Keratinocyte (primary cell): ENCODE measurements at regions not wholly inside any gene's neighbourhood (a gene's known extent, or its start where the extent isn't known, plus 50 kb on each side); places are given as distances from the start of the nearest gene placed in this dataset.
"Not testable (repeated sequence)": the region's sequence is repeated elsewhere in the genome, so short reads cannot be mapped to it uniquely, and the experiment has no call there.

ENCODE experiments used
- EZH2 ChIP-seq: IDR thresholded peaks from one replicate; pipeline ENCODE4 v1.6.1; 2012; ENCODE audit warnings: inconsistent platforms, mild to moderate bottlenecking, low read length, moderate library complexity
- TF ChIP-seq, protein P1 (sequence below), 3 experiments: IDR thresholded peaks in 1 of 3; conservative IDR thresholded peaks in 1 of 3; optimal IDR thresholded peaks in 1 of 3; 2 replicates in 2 of 3; 3 replicates in 1 of 3; pipeline versions ENCODE3 to v1.5.1; 2011; ENCODE audit warnings: low read length in 3 of 3, mild to moderate bottlenecking in 3 of 3, moderate library complexity in 2 of 3, control low read depth in 1 of 3, inconsistent platforms in 1 of 3; ENCODE audit not compliant: insufficient read depth in 2 of 3; ENCODE audit errors: extremely low read depth in 1 of 3

DNA sequence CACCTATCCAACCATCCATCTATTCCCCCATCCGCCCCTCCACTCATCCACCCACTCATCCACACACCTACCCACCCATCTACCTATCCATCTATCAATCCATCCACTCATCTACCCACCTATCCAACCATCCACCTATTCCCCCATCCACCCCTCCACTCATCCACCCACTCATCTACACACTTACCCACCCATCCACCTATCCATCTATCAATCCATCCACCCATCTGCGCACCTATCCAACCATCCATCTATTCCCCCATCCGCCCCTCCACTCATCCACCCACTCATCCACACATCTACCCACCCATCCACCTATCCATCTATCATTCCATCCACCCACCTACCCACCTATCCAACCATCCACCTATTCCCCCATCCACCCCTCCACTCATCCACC lies 81.4 kb upstream of the PITRM1 start:
- TF ChIP-seq, protein P1, sequence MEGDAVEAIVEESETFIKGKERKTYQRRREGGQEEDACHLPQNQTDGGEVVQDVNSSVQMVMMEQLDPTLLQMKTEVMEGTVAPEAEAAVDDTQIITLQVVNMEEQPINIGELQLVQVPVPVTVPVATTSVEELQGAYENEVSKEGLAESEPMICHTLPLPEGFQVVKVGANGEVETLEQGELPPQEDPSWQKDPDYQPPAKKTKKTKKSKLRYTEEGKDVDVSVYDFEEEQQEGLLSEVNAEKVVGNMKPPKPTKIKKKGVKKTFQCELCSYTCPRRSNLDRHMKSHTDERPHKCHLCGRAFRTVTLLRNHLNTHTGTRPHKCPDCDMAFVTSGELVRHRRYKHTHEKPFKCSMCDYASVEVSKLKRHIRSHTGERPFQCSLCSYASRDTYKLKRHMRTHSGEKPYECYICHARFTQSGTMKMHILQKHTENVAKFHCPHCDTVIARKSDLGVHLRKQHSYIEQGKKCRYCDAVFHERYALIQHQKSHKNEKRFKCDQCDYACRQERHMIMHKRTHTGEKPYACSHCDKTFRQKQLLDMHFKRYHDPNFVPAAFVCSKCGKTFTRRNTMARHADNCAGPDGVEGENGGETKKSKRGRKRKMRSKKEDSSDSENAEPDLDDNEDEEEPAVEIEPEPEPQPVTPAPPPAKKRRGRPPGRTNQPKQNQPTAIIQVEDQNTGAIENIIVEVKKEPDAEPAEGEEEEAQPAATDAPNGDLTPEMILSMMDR (optimal IDR thresholded peaks at IDR 0.05 in 1 of 3, IDR thresholded peaks at IDR 0.05 in 1 of 3, conservative IDR thresholded peaks at IDR 0.05 in 1 of 3; ENCODE audit: extremely low read depth in 1 of 3, insufficient read depth in 2 of 3, low read length in 3 of 3), result not testable (repeated sequence)
- not testable (repeated sequence) for TF ChIP-seq EZH2
